ENCODE measurements at regions not wholly inside any gene's neighbourhood (a gene's known extent, or its start where the extent isn't known, plus 50 kb on each side); places are given as distances from the start of the nearest gene placed in this dataset.
"Not testable (repeated sequence)": the region's sequence is repeated elsewhere in the genome, so short reads cannot be mapped to it uniquely, and the experiment has no call there.

- ATAC-seq (ENCODE audit: poor library complexity); intact Hi-C loops (cut with DNase I); DNase-seq: not testable (repeated sequence)
These were observed 346.4 kb upstream of the JARID2 start for GRCh38 chr6:14899441-14899840.

GRCh38 chr6:14900919-14901318, 344.9 kb upstream of the JARID2 start:
- no peak for DNase-seq
- ATAC-seq (ENCODE audit: poor library complexity): no peak
- intact Hi-C loops (cut with DNase I): no loop called here

GRCh38 chr6:14903176-14904038, 342.5 kb upstream of the JARID2 start:
- ATAC-seq (ENCODE audit: poor library complexity): no peak
- DNase-seq: no peak
- intact Hi-C loops (cut with DNase I): no loop called here

- no peak for ATAC-seq (ENCODE audit: poor library complexity)
- intact Hi-C loops (cut with DNase I): no loop called here
- DNase-seq: no peak
These were observed 340.7 kb upstream of the JARID2 start for GRCh38 chr6:14905201-14905600.

- ATAC-seq (ENCODE audit: poor library complexity): no peak
- intact Hi-C loops (cut with DNase I): no loop called here
- DNase-seq: no peak
These were observed 339.2 kb upstream of the JARID2 start for GRCh38 chr6:14906621-14907020.

- peak; percentile 64 for DNase-seq
- peak; percentile 87 for ATAC-seq (ENCODE audit: poor library complexity)
- intact Hi-C loops (cut with DNase I): no loop called here
These were observed 334.9 kb upstream of the JARID2 start for GRCh38 chr6:14910692-14911547.

- ATAC-seq (ENCODE audit: poor library complexity) (no peak), DNase-seq (no peak)
- intact Hi-C loops (cut with DNase I): no loop called here
These were observed 333.6 kb upstream of the JARID2 start for GRCh38 chr6:14912226-14912625.

- intact Hi-C loops (cut with DNase I): no loop called here
- DNase-seq: no peak
- no peak for ATAC-seq (ENCODE audit: poor library complexity)
These were observed 333.2 kb upstream of the JARID2 start for GRCh38 chr6:14912706-14913105.

- ATAC-seq (ENCODE audit: poor library complexity) (no peak), DNase-seq (no peak)
- intact Hi-C loops (cut with DNase I): no loop called here
These were observed 331.9 kb upstream of the JARID2 start for GRCh38 chr6:14913931-14914330.

- no peak for ATAC-seq (ENCODE audit: poor library complexity)
- intact Hi-C loops (cut with DNase I): no loop called here
- no peak for DNase-seq
These were observed 329.7 kb upstream of the JARID2 start for GRCh38 chr6:14915888-14916832.

- intact Hi-C loops (cut with DNase I): no loop called here
- no peak for DNase-seq
- no peak for ATAC-seq (ENCODE audit: poor library complexity)
These were observed 328.6 kb upstream of the JARID2 start for GRCh38 chr6:14917109-14917910.

GRCh38 chr6:14918200-14918907, 327.5 kb upstream of the JARID2 start:
- ATAC-seq (ENCODE audit: poor library complexity) (no peak), DNase-seq (no peak)
- intact Hi-C loops (cut with DNase I): no loop called here

- ATAC-seq (ENCODE audit: poor library complexity) (no peak), DNase-seq (no peak)
- intact Hi-C loops (cut with DNase I): no loop called here
These were observed 326.7 kb upstream of the JARID2 start for GRCh38 chr6:14919038-14919670.

GRCh38 chr6:14920276-14920675, 325.6 kb upstream of the JARID2 start:
- intact Hi-C loops (cut with DNase I): no loop called here
- DNase-seq (no peak), ATAC-seq (ENCODE audit: poor library complexity) (no peak)

GRCh38 chr6:14921170-14921569, 324.7 kb upstream of the JARID2 start:
- intact Hi-C loops (cut with DNase I): no loop called here
- DNase-seq: peak; percentile 87
- peak; percentile 80 for ATAC-seq (ENCODE audit: poor library complexity)

GRCh38 chr6:14921878-14922671, 323.8 kb upstream of the JARID2 start:
- ATAC-seq (ENCODE audit: poor library complexity): peak; percentile 76
- intact Hi-C loops (cut with DNase I): no loop called here
- DNase-seq: no peak

All from Right ventricle myocardium superior (tissue), 1 donor.